ENCODE measurements at regions not wholly inside any gene's neighbourhood (a gene's known extent, or its start where the extent isn't known, plus 50 kb on each side); places are given as distances from the start of the nearest gene placed in this dataset.

GRCh38 chr15:69715210-69715609 lies 262.6 kb downstream of the RPLP1 start:
- Histone ChIP-seq H3K4me3 (no peak overlapping the region), H3K27me3 (ENCODE audit: low read depth) (peaks cover under 1% of the 10 kb centered on the region), H3K9me3 (no peaks in the 10 kb centered on the region), H3K4me1 (peaks cover 37% of the 10 kb centered on the region), H3K27ac (no peak overlapping the region), H3K36me3 (no peaks in the 10 kb centered on the region)
- DNase-seq (no peak), ATAC-seq (no peak)
- intact Hi-C loops (cut with DNase I), result no loop called here
- TF ChIP-seq CTCF (IDR thresholded peaks at IDR 0.05), result no peak

DNA sequence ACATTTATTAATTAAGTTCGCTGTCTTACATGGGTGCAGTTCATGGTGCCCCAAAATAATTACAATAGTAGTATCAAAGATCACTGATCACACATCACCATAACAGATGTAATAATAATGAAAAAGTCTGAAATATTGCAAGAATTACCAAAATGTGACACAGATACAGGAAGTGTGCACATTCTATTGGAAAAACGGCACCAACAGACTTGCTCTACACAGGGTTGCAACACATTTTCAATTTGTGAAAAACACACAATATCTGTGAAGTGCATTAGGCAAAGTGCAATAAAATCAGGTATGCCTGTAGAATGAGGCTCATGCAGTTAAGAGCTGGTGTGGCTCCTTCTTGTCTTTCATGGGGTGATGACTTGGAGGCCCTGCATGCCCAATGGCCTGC lies 265.8 kb downstream of the RPLP1 start:
- peak overlapping the region; percentile 68 for H3K27ac ChIP-seq
- H3K4me1 ChIP-seq, result peaks cover 49% of the 10 kb centered on the region
- peaks cover 3% of the 10 kb centered on the region for H3K27me3 ChIP-seq (ENCODE audit: low read depth)
- ATAC-seq, result no peak
- no peak for TF ChIP-seq CTCF (IDR thresholded peaks at IDR 0.05)
- DNase-seq, result no peak
- H3K4me3 ChIP-seq, result no peak overlapping the region
- no peaks in the 10 kb centered on the region for H3K9me3 ChIP-seq
- H3K36me3 ChIP-seq, result no peaks in the 10 kb centered on the region
- intact Hi-C loops (cut with DNase I), result no loop called here

DNA sequence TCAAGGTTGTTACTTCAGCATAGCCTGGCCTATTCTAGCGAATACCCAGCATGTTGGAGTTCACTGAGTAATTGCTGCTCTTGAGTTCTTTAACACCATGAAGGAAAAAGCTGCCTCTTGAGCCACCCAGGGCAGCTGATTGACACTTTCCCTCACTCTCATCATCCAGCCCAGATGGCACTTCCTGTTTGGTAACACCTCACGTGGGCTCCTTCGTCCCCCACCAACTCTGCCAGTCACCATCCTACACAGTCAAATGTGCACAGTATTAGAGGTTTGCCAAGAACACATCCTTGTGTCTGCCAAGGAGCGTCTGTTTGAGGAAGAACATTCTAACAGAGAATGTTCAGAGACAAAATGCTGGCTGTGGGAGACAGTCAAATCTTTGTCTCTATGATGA lies 266.3 kb downstream of the RPLP1 start:
- H3K27ac ChIP-seq, result peak overlapping the region; percentile 68
- peak; percentile 66 for DNase-seq
- TF ChIP-seq CTCF (IDR thresholded peaks at IDR 0.05), result no peak

DNA sequence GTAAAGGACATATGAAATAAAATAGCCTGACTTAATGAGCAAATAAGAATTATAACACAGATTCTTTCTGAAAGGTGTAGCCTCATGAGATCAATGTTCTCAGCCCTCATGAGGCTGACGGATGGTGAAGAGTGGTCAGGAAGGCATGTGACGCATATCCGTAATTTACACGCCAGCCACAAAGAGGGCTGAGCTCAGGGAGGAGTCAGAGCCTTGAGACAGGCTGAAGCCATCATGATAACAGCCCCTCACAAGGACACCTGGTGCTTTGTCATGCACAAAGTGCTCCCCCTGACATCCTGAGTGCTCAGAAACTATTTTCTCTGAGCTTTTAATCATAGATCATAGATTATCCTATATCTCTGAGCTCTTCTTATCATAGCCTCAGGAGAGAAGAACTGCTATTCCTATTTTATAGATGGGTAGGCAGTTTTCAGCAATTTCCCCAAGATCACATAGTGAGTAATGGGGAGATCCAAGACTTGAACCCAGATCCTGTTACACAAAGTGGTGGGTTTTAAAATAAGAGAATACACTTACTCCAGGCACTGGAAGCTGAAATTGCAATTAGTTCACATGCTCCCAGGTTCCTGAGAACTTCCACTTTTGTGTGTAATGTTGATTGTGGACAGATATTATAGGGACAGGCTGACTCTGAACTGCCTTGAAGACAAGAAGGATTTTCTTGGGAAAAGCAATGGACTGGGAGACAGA lies 267.1 kb downstream of the RPLP1 start:
- Histone ChIP-seq H3K36me3 (no peaks in the 10 kb centered on the region), H3K4me1 (peaks cover 43% of the 10 kb centered on the region), H3K27ac (peak overlapping the region; percentile 68), H3K9me3 (no peaks in the 10 kb centered on the region), H3K27me3 (ENCODE audit: low read depth) (peaks cover 3% of the 10 kb centered on the region), H3K4me3 (no peak overlapping the region)
- no peak for TF ChIP-seq CTCF (IDR thresholded peaks at IDR 0.05)
- DNase-seq (peak; percentile 54), ATAC-seq (peak; percentile 78 to 84)
- intact Hi-C loops (cut with DNase I), result no loop called here

More for the DNA sequence above, 266.3 kb downstream of the RPLP1 start:
- intact Hi-C loops (cut with DNase I), result no loop called here
- Histone ChIP-seq H3K36me3 (no peaks in the 10 kb centered on the region), H3K27me3 (ENCODE audit: low read depth) (peaks cover 3% of the 10 kb centered on the region), H3K4me1 (peaks cover 45% of the 10 kb centered on the region), H3K9me3 (no peaks in the 10 kb centered on the region), H3K4me3 (no peak overlapping the region)
- ATAC-seq, result peak; percentile 76 to 83

DNA sequence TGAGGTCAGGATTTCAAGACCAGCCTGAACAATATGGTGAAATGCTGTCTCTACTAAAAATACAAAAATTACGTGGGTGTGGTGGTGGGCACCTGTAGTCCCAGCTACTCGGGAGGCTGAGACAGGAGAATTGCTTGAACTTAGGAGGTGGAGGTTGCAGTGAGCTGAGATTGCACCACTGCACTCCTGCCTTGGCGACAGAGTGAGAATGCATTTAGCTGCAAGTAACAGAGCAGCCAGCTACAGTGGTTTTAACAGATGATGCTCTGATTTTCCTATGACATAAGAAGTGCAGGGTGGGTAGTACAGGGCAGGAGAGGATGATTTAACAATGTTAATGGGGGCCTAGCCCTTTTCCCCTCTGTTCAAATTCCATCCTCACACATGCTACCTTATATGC lies 267.9 kb downstream of the RPLP1 start:
- H3K27me3 ChIP-seq (ENCODE audit: low read depth), result peaks cover 3% of the 10 kb centered on the region
- H3K27ac ChIP-seq, result peak overlapping the region; percentile 71
- peaks cover 47% of the 10 kb centered on the region for H3K4me1 ChIP-seq
- H3K9me3 ChIP-seq, result no peaks in the 10 kb centered on the region
- intact Hi-C loops (cut with DNase I), result no loop called here
- no peaks in the 10 kb centered on the region for H3K36me3 ChIP-seq
- ATAC-seq (no peak), DNase-seq (no peak)
- no peak for TF ChIP-seq CTCF (IDR thresholded peaks at IDR 0.05)
- no peak overlapping the region for H3K4me3 ChIP-seq
